Endothelial cell (in vitro differentiated cells): ENCODE measurements at regions not wholly inside any gene's neighbourhood (a gene's known extent, or its start where the extent isn't known, plus 50 kb on each side); places are given as distances from the start of the nearest gene placed in this dataset.

ENCODE experiments used
- DNase-seq: peaks from one replicate; pipeline ENCODE4 v3.0.0; 2021; ENCODE audit warnings: low spot score
- H3K27ac Mint-ChIP-seq: one replicate; pipeline ENCODE4 v1.8.0; 2021; ENCODE audit warnings: mixed read lengths, inconsistent platforms; ENCODE audit not compliant: unreplicated experiment
- H3K27me3 Mint-ChIP-seq: one replicate; pipeline ENCODE4 v1.8.0; 2021; ENCODE audit warnings: mild to moderate bottlenecking, moderate library complexity, mixed read lengths, inconsistent platforms; ENCODE audit not compliant: unreplicated experiment
- H3K36me3 Mint-ChIP-seq: one replicate; pipeline ENCODE4 v1.8.0; 2021; ENCODE audit warnings: mild to moderate bottlenecking, low read depth, mixed read lengths, inconsistent platforms; ENCODE audit not compliant: unreplicated experiment
- H3K4me1 Mint-ChIP-seq: one replicate; pipeline ENCODE4 v1.8.0; 2021; ENCODE audit warnings: mild to moderate bottlenecking, mixed read lengths, inconsistent platforms; ENCODE audit not compliant: unreplicated experiment
- H3K4me3 Mint-ChIP-seq: one replicate; pipeline ENCODE4 v1.8.0; 2021; ENCODE audit warnings: mild to moderate bottlenecking, mixed read lengths, inconsistent platforms; ENCODE audit not compliant: unreplicated experiment
- H3K9me3 Mint-ChIP-seq: one replicate; pipeline ENCODE4 v1.8.0; 2021; ENCODE audit warnings: mixed read lengths, inconsistent platforms; ENCODE audit not compliant: unreplicated experiment
- CTCF ChIP-seq: fragments of 200-600 bp; sonication (generic); IDR thresholded peaks from one replicate; pipeline ENCODE4 v1.5.0; 2021; ENCODE audit warnings: antibody characterized with exemption; ENCODE audit not compliant: unreplicated experiment

- H3K36me3 Mint-ChIP-seq = no peaks in the 10 kb centered on the region
- DNase-seq = no peak
- TF ChIP-seq CTCF = no peak
- no peaks in the 10 kb centered on the region for H3K27me3 Mint-ChIP-seq
- H3K27ac Mint-ChIP-seq = no peak overlapping the region
- no peaks in the 10 kb centered on the region for H3K9me3 Mint-ChIP-seq
- no peak overlapping the region for H3K4me3 Mint-ChIP-seq
- H3K4me1 Mint-ChIP-seq = no peaks in the 10 kb centered on the region
Observed at GRCh38 chr6:113695516-113695915, 161.6 kb upstream of the MARCKS start.

GRCh38 chr6:113696960-113697359 is 160.2 kb upstream of the MARCKS start:
- Mint-ChIP-seq H3K27ac (no peak overlapping the region), H3K9me3 (no peaks in the 10 kb centered on the region)
- TF ChIP-seq CTCF = no peak

GRCh38 chr6:113697632-113698410 is 159.3 kb upstream of the MARCKS start:
- Mint-ChIP-seq H3K4me1 (no peaks in the 10 kb centered on the region), H3K36me3 (no peaks in the 10 kb centered on the region), H3K27me3 (no peaks in the 10 kb centered on the region), H3K27ac (no peak overlapping the region), H3K9me3 (no peaks in the 10 kb centered on the region), H3K4me3 (no peak overlapping the region)
- DNase-seq = no peak
- TF ChIP-seq CTCF = no peak

More at GRCh38 chr6:113696960-113697359, 160.2 kb upstream of the MARCKS start:
- DNase-seq = no peak
- Mint-ChIP-seq H3K36me3 (no peaks in the 10 kb centered on the region), H3K27me3 (no peaks in the 10 kb centered on the region), H3K4me1 (no peaks in the 10 kb centered on the region), H3K4me3 (no peak overlapping the region)

GRCh38 chr6:113699239-113699638 is 157.9 kb upstream of the MARCKS start:
- Mint-ChIP-seq H3K27me3 (no peaks in the 10 kb centered on the region), H3K36me3 (no peaks in the 10 kb centered on the region), H3K4me3 (no peak overlapping the region), H3K4me1 (no peaks in the 10 kb centered on the region), H3K9me3 (no peaks in the 10 kb centered on the region), H3K27ac (no peak overlapping the region)
- DNase-seq = no peak
- TF ChIP-seq CTCF = no peak

GRCh38 chr6:113701552-113702254 is 155.4 kb upstream of the MARCKS start:
- no peak for TF ChIP-seq CTCF
- no peaks in the 10 kb centered on the region for H3K27me3 Mint-ChIP-seq
- no peaks in the 10 kb centered on the region for H3K36me3 Mint-ChIP-seq
- H3K4me1 Mint-ChIP-seq = no peaks in the 10 kb centered on the region
- no peak for DNase-seq
- H3K27ac Mint-ChIP-seq = no peak overlapping the region
- H3K4me3 Mint-ChIP-seq = no peak overlapping the region
- H3K9me3 Mint-ChIP-seq = no peaks in the 10 kb centered on the region
